Smooth muscle cell (in vitro differentiated cells): ENCODE measurements at regions not wholly inside any gene's neighbourhood (a gene's known extent, or its start where the extent isn't known, plus 50 kb on each side); places are given as distances from the start of the nearest gene placed in this dataset.
"Not testable (repeated sequence)": the region's sequence is repeated elsewhere in the genome, so short reads cannot be mapped to it uniquely, and the experiment has no call there.

Source experiments
- DNase-seq: peaks from one replicate; lab custom pipeline; 2025; ENCODE audit not compliant: unreplicated experiment; lab: John Stamatoyannopoulos, UW
- H2AFZ ChIP-seq: fragments of 200-600 bp; sonication (generic); 2 replicates; pipeline ENCODE4 v1.6.0; 2016; ENCODE audit warnings: antibody characterized with exemption, low read depth, mild to moderate bottlenecking
- H3F3A ChIP-seq: fragments of 200-600 bp; sonication (generic); 2 replicates; pipeline ENCODE4 v1.6.0; 2017; ENCODE audit warnings: antibody characterized with exemption, low read depth
- H3K27ac ChIP-seq: fragments of 200-600 bp; sonication (generic); 2 replicates; pipeline ENCODE4 v1.5.1; 2016; ENCODE audit warnings: low read depth, mild to moderate bottlenecking
- H3K27me3 ChIP-seq: fragments of 200-600 bp; sonication (generic); 2 replicates; pipeline ENCODE4 v1.6.1; 2016; ENCODE audit warnings: low read depth, mild to moderate bottlenecking
- H3K36me3 ChIP-seq: fragments of 200-600 bp; sonication (generic); 2 replicates; pipeline ENCODE4 v1.5.1; 2016; ENCODE audit warnings: low read depth
- H3K4me1 ChIP-seq: fragments of 200-600 bp; sonication (generic); 2 replicates; pipeline ENCODE4 v1.5.1; 2016; ENCODE audit warnings: low read depth
- H3K4me2 ChIP-seq: fragments of 200-600 bp; sonication (generic); 2 replicates; pipeline ENCODE4 v1.6.0; 2016; ENCODE audit warnings: mild to moderate bottlenecking
- H3K4me3 ChIP-seq: fragments of 200-600 bp; sonication (generic); 2 replicates; pipeline ENCODE4 v1.5.1; 2016; ENCODE audit warnings: mild to moderate bottlenecking
- H3K79me2 ChIP-seq: fragments of 200-600 bp; sonication (generic); 2 replicates; pipeline ENCODE4 v1.6.0; 2016; ENCODE audit warnings: low read depth, mild to moderate bottlenecking
- H3K9ac ChIP-seq: fragments of 200-600 bp; sonication (generic); 2 replicates; pipeline ENCODE4 v1.6.0; 2016; ENCODE audit warnings: low read depth
- H3K9me3 ChIP-seq: fragments of 200-600 bp; sonication (generic); replicated peaks from 2 replicates; pipeline ENCODE4 v1.5.1; 2016; ENCODE audit warnings: low read depth
- H4K20me1 ChIP-seq: fragments of 200-600 bp; sonication (generic); 2 replicates; pipeline ENCODE4 v1.6.0; 2016; ENCODE audit warnings: low read depth
- WGBS: methylation state at CpG from one replicate; pipeline ENCODE4 v1.1.7; 2016; ENCODE audit warnings: low lambda C conversion rate; 5-methylcytosine and 5-hydroxymethylcytosine counted together
- TF ChIP-seq, protein P1 (sequence below): fragments of 200-600 bp; sonication (generic); IDR thresholded peaks from 2 replicates; pipeline ENCODE4 v1.5.1; 2017; ENCODE audit warnings: borderline replicate concordance, mild to moderate bottlenecking, antibody characterized with exemption; ENCODE audit not compliant: insufficient read depth, poor library complexity, severe bottlenecking

DNA sequence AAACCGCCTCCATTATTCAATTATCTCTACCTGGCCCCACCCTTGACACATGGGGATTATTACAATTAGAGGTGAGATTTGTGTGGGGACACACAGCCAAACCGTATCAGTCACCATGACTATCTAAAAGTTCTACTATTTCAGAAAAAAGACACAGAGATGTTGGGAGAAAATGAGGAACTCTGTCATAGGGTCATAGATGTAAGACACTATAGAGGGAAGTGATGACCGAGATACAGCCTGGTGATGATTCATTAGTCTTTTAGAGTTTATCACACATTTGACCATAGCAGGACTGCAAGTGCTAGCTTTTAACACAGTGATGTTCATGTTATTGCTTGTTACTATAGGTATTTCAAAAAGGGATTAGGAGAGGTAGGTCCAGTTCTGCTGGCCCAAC lies 357.0 kb upstream of the AADAT start:
- Histone ChIP-seq H3F3A (no peaks in the 10 kb centered on the region), H3K9ac (no peak overlapping the region), H3K27me3 (no peaks in the 10 kb centered on the region), H3K4me1 (no peaks in the 10 kb centered on the region), H4K20me1 (no peaks in the 10 kb centered on the region), H3K4me2 (no peak overlapping the region), H3K79me2 (no peaks in the 10 kb centered on the region), H3K4me3 (no peak overlapping the region), H3K27ac (no peak overlapping the region), H3K9me3 (no peaks in the 10 kb centered on the region), H2AFZ (no peak overlapping the region), H3K36me3 (no peaks in the 10 kb centered on the region)
- WGBS = 83% methylated on average over 3 of the region's 3 CpGs
- no peak for DNase-seq
- TF ChIP-seq, protein P1, sequence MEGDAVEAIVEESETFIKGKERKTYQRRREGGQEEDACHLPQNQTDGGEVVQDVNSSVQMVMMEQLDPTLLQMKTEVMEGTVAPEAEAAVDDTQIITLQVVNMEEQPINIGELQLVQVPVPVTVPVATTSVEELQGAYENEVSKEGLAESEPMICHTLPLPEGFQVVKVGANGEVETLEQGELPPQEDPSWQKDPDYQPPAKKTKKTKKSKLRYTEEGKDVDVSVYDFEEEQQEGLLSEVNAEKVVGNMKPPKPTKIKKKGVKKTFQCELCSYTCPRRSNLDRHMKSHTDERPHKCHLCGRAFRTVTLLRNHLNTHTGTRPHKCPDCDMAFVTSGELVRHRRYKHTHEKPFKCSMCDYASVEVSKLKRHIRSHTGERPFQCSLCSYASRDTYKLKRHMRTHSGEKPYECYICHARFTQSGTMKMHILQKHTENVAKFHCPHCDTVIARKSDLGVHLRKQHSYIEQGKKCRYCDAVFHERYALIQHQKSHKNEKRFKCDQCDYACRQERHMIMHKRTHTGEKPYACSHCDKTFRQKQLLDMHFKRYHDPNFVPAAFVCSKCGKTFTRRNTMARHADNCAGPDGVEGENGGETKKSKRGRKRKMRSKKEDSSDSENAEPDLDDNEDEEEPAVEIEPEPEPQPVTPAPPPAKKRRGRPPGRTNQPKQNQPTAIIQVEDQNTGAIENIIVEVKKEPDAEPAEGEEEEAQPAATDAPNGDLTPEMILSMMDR = no peak

DNA sequence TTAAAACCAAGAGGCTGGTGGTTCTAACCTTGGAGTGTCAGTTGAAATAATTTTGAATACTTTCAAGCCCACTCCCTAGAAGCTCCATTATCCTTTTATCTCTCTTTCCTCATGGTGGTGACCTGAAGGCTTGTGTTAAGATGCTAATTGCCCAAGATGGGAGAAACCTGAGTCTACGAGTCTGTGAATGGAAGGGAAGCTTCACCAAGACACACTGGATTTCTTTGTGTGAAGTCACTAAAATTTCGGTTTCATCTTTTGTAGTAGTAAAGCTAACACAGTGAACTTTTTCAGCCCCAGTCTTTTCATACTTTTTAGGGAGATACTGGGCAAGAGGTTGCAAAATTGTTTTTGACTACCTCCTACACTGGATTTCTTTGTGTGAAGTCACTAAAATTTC lies 351.4 kb upstream of the AADAT start:
- H4K20me1 ChIP-seq, DNase-seq, H3K9ac ChIP-seq, H3K79me2 ChIP-seq, H3K36me3 ChIP-seq, H3K27me3 ChIP-seq, H3K4me2 ChIP-seq, H3K4me1 ChIP-seq, H2AFZ ChIP-seq, H3F3A ChIP-seq, H3K9me3 ChIP-seq, H3K27ac ChIP-seq, H3K4me3 ChIP-seq: not testable (repeated sequence)
- WGBS = 71% methylated on average over 2 of the region's 2 CpGs

DNA sequence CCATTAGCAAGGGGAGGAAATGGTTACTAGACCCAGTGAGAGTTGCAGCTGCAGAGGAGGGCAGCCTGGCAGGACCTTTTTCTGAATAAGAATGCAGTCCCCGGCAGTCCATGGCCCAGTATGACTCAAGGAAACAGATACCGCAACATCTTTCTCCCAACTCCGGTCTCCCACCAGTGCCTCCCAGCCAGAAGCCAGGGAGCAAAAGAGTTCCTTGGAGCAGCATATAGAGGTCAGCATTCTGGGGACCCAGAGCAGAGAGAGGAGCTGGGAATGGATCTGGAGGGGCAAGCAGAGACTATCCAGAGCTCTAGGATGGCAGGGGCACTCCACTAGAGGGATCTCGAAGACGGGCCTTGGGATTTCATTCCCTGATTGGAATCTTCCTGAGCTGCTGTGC lies 339.2 kb upstream of the AADAT start:
- DNase-seq = no peak
- WGBS = 72% methylated on average over 5 of the region's 5 CpGs
- H3K27ac ChIP-seq = no peak overlapping the region
- H3K36me3 ChIP-seq = no peaks in the 10 kb centered on the region
- H3F3A ChIP-seq = no peaks in the 10 kb centered on the region
- H3K79me2 ChIP-seq = no peaks in the 10 kb centered on the region
- H3K27me3 ChIP-seq = no peaks in the 10 kb centered on the region
- H3K4me1 ChIP-seq = no peaks in the 10 kb centered on the region
- no peak overlapping the region for H2AFZ ChIP-seq
- H4K20me1 ChIP-seq = no peaks in the 10 kb centered on the region
- TF ChIP-seq, protein P1 = no peak
- H3K9ac ChIP-seq = no peak overlapping the region
- no peak overlapping the region for H3K4me2 ChIP-seq
- H3K9me3 ChIP-seq = no peaks in the 10 kb centered on the region
- no peak overlapping the region for H3K4me3 ChIP-seq

DNA sequence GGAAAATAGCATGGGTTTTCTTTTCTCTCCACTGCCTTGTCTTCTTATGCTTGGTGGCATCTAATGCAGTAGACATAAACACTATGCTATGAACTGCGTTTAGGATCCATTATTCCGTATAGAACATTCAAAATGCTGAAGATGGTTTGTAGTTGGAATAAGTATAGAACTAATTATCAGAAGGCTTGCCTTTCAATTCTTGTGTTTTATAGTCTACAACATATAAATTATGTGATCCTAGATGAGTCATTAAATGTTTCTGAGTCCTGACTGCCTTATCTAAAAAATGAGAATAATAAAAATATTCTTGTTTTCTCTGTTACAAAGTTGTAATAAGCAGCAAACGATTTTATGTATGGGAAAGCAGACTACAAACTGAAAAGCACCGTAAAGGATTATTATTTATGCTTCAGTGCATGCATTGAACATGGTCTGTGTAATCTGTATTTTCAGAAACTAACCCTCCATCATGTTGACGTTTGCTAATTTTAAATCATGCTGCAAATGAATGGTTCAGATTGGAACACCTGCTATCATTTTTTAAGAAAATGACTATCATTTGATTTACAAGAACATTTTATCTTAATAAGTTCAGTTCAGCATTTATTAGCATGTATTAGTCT lies 335.9 kb upstream of the AADAT start:
- Histone ChIP-seq H3K27me3 (no peaks in the 10 kb centered on the region), H3F3A (no peaks in the 10 kb centered on the region), H3K9ac (no peak overlapping the region), H3K36me3 (no peaks in the 10 kb centered on the region), H3K9me3 (no peaks in the 10 kb centered on the region), H3K27ac (no peak overlapping the region), H4K20me1 (no peaks in the 10 kb centered on the region), H3K79me2 (no peaks in the 10 kb centered on the region), H3K4me1 (no peaks in the 10 kb centered on the region), H3K4me2 (no peak overlapping the region), H3K4me3 (no peak overlapping the region), H2AFZ (no peak overlapping the region)
- WGBS = 91% methylated on average over 5 of the region's 5 CpGs
- no peak for DNase-seq
- TF ChIP-seq, protein P1 = no peak
